SU-DHL-6 (cell line): ENCODE measurements at regions not wholly inside any gene's neighbourhood (a gene's known extent, or its start where the extent isn't known, plus 50 kb on each side); places are given as distances from the start of the nearest gene placed in this dataset.
"Not testable (repeated sequence)": the region's sequence is repeated elsewhere in the genome, so short reads cannot be mapped to it uniquely, and the experiment has no call there.

ENCODE experiments used
- H2AFZ ChIP-seq: fragments of 200-600 bp; sonication (generic); 2 replicates; pipeline ENCODE4 v1.6.1; 2014; ENCODE audit warnings: low read depth, mild to moderate bottlenecking, moderate library complexity, mixed read lengths, antibody characterized with exemption, low read length; ENCODE audit not compliant: severe bottlenecking
- H3F3A ChIP-seq: fragments of 200-600 bp; shearing (Covaris generic); 2 replicates; pipeline ENCODE4 v1.6.0; 2016; ENCODE audit warnings: antibody characterized with exemption, mild to moderate bottlenecking; ENCODE audit not compliant: insufficient read depth
- H3K27ac ChIP-seq: fragments of 200-600 bp; sonication (generic); 2 replicates; pipeline ENCODE4 v1.5.1; 2016; ENCODE audit warnings: low read depth, mild to moderate bottlenecking, low read length, moderate library complexity, mixed read lengths
- H3K27me3 ChIP-seq: fragments of 200-600 bp; sonication (generic), shearing (Covaris generic); 2 replicates; pipeline ENCODE4 v1.6.0; 2014; ENCODE audit warnings: mild to moderate bottlenecking, low read length
- H3K36me3 ChIP-seq: fragments of 200-600 bp; sonication (generic); 2 replicates; pipeline ENCODE4 v1.6.1; 2014; ENCODE audit warnings: mild to moderate bottlenecking, low read length, mixed read lengths
- H3K4me2 ChIP-seq: fragments of 300-600, 200-600 bp; shearing (Covaris generic), sonication (generic); 2 replicates; pipeline ENCODE4 v1.6.0; 2014; ENCODE audit warnings: low read length, low read depth, mild to moderate bottlenecking; ENCODE audit not compliant: poor library complexity, severe bottlenecking
- H3K4me3 ChIP-seq: fragments of 200-600 bp; sonication (generic); 2 replicates; pipeline ENCODE4 v1.5.1; 2014; ENCODE audit warnings: antibody characterized with exemption, low read length, mild to moderate bottlenecking, mixed read lengths; ENCODE audit not compliant: insufficient read depth, poor library complexity, severe bottlenecking
- H3K79me2 ChIP-seq: fragments of 200-600 bp; sonication (generic); 2 replicates; pipeline ENCODE4 v1.6.1; 2014; ENCODE audit warnings: mild to moderate bottlenecking, low read length, moderate library complexity; ENCODE audit not compliant: insufficient read depth
- H3K9ac ChIP-seq: fragments of 200-600 bp; sonication (generic); 2 replicates; pipeline ENCODE4 v1.7.0; 2014; ENCODE audit warnings: mild to moderate bottlenecking, low read length
- H3K9me2 ChIP-seq: fragments of 200-600 bp; sonication (generic); replicated peaks from 2 replicates; pipeline ENCODE4 v1.6.1; 2014; ENCODE audit warnings: low read length; ENCODE audit not compliant: insufficient read depth
- H3K9me3 ChIP-seq: fragments of 200-600 bp; sonication (generic); 2 replicates; pipeline ENCODE4 v1.6.1; 2014; ENCODE audit warnings: low read length, mixed read lengths; ENCODE audit not compliant: insufficient read depth
- H4K20me1 ChIP-seq: fragments of 200-600 bp; sonication (generic); 2 replicates; pipeline ENCODE4 v1.6.1; 2014; ENCODE audit warnings: low read depth, mild to moderate bottlenecking, antibody characterized with exemption, low read length, moderate library complexity, mixed read lengths
- EZH2phosphoT487 ChIP-seq: fragments of 200-600 bp; sonication (generic), shearing (Covaris generic); conservative IDR thresholded peaks from 2 replicates; pipeline ENCODE4 v1.6.1; 2018; ENCODE audit warnings: mild to moderate bottlenecking, antibody characterized with exemption, low read length, moderate library complexity, mixed read lengths
- TF ChIP-seq, protein P1 (sequence below): fragments of 200-600 bp; sonication (generic); IDR thresholded peaks from one replicate; pipeline ENCODE4 v1.5.1; 2017; ENCODE audit warnings: antibody characterized with exemption, mild to moderate bottlenecking, low read length, moderate library complexity; ENCODE audit not compliant: insufficient read depth, poor library complexity, severe bottlenecking

- Histone ChIP-seq H3K9me3 (no peaks in the 10 kb centered on the region), H3K79me2 (no peaks in the 10 kb centered on the region), H4K20me1 (no peaks in the 10 kb centered on the region), H2AFZ (no peak overlapping the region), H3K27me3 (peaks cover 3% of the 10 kb centered on the region; the same call in 1 of the 2 replicates), H3K4me3 (no peak overlapping the region), H3K4me2 (no peak overlapping the region), H3K9ac (no peak overlapping the region), H3K27ac (no peak overlapping the region), H3F3A (no peaks in the 10 kb centered on the region), H3K9me2 (no peaks in the 10 kb centered on the region), H3K36me3 (no peaks in the 10 kb centered on the region)
- TF ChIP-seq EZH2phosphoT487, result no peak
- TF ChIP-seq, protein P1, sequence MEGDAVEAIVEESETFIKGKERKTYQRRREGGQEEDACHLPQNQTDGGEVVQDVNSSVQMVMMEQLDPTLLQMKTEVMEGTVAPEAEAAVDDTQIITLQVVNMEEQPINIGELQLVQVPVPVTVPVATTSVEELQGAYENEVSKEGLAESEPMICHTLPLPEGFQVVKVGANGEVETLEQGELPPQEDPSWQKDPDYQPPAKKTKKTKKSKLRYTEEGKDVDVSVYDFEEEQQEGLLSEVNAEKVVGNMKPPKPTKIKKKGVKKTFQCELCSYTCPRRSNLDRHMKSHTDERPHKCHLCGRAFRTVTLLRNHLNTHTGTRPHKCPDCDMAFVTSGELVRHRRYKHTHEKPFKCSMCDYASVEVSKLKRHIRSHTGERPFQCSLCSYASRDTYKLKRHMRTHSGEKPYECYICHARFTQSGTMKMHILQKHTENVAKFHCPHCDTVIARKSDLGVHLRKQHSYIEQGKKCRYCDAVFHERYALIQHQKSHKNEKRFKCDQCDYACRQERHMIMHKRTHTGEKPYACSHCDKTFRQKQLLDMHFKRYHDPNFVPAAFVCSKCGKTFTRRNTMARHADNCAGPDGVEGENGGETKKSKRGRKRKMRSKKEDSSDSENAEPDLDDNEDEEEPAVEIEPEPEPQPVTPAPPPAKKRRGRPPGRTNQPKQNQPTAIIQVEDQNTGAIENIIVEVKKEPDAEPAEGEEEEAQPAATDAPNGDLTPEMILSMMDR, result no peak
These were observed 121.5 kb upstream of the PDE1A start for GRCh38 chr2:182548031-182548950.

DNA sequence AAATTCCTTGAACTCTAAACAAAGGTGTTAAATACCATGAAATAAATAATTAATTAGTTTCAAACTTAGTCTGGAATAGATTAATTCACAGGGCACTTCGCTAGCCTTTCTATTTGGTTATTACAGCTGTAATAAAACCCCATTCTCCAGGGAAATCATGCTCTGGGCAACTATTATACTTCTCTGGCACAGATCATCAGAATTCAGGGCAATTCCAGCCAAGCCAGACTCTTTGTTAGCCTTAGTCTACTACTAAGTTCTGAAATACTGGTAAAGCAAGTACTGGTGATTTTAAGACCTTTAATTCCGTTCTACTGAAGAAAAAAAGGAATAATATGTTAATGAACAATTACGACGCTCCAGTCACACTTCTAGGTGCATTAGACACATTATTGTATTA lies 123.4 kb upstream of the PDE1A start:
- no peaks in the 10 kb centered on the region for H4K20me1 ChIP-seq
- no peaks in the 10 kb centered on the region for H3K9me2 ChIP-seq
- H3F3A ChIP-seq, result no peaks in the 10 kb centered on the region
- H3K79me2 ChIP-seq, result no peaks in the 10 kb centered on the region
- no peak for TF ChIP-seq EZH2phosphoT487
- TF ChIP-seq, protein P1, result no peak
- no peak overlapping the region for H3K4me3 ChIP-seq
- H3K27ac ChIP-seq, result no peak overlapping the region
- H3K36me3 ChIP-seq, result no peaks in the 10 kb centered on the region
- H3K9ac ChIP-seq, result no peak overlapping the region
- H3K27me3 ChIP-seq, result peaks cover 3% of the 10 kb centered on the region; the same call in 1 of the 2 replicates
- no peak overlapping the region for H2AFZ ChIP-seq
- H3K9me3 ChIP-seq, result no peaks in the 10 kb centered on the region
- H3K4me2 ChIP-seq, result no peak overlapping the region

DNA sequence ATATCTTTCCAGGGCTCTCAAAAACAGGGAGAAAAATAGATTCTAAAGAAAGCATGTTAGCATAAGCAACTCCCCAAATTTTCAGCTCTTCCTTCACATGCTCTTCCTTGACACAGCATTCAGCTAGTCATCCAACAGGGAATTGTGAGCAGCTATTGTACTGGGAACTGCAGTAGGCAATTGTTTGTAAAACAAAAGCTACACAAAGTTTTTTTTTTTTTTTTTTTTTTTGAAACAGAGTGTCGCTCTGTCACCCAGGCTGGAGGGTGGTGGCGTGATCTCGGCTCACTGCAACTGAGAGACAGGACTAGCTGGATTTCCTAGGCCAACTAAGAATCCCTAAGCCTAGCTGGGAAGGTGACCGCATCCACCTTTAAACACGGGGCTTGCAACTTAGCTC lies 125.4 kb upstream of the PDE1A start:
- not testable (repeated sequence) for H3K27ac ChIP-seq, H4K20me1 ChIP-seq, H3K9me2 ChIP-seq, H3K4me3 ChIP-seq, H3K9me3 ChIP-seq, H3K4me2 ChIP-seq, H3K36me3 ChIP-seq, H3K27me3 ChIP-seq, H3K9ac ChIP-seq, H3K79me2 ChIP-seq, H3F3A ChIP-seq, H2AFZ ChIP-seq

DNA sequence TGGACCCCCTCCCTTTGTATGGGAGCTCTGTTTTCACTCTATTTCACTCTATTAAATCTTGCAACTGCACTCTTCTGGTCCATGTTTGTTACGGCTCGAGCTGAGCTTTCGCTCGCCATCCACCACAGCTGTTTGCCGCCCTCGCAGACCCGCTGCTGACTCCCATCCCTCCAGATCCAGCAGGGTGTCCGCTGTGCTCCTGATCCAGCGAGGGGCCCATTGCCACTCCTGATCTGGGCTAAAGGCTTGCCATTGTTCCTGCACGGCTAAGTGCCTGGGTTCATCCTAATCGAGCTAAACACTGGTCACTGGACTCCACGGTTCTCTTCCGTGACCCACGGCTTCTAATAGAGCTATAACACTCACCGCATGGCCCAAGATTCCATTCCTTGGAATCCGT lies 125.9 kb upstream of the PDE1A start:
- not testable (repeated sequence) for H3F3A ChIP-seq, H3K27ac ChIP-seq, H3K9ac ChIP-seq, H3K79me2 ChIP-seq, H3K27me3 ChIP-seq, H3K9me2 ChIP-seq, H3K4me3 ChIP-seq, H4K20me1 ChIP-seq, H2AFZ ChIP-seq, H3K4me2 ChIP-seq, H3K9me3 ChIP-seq, H3K36me3 ChIP-seq
